CD1c-positive myeloid dendritic cell (primary cell): ENCODE measurements at regions not wholly inside any gene's neighbourhood (a gene's known extent, or its start where the extent isn't known, plus 50 kb on each side); places are given as distances from the start of the nearest gene placed in this dataset.
"Not testable (repeated sequence)": the region's sequence is repeated elsewhere in the genome, so short reads cannot be mapped to it uniquely, and the experiment has no call there.

ENCODE experiments used
- DNase-seq: peaks from one replicate; pipeline ENCODE4 v3.0.0-alpha.2; 2016; ENCODE audit errors: extremely low spot score

DNA sequence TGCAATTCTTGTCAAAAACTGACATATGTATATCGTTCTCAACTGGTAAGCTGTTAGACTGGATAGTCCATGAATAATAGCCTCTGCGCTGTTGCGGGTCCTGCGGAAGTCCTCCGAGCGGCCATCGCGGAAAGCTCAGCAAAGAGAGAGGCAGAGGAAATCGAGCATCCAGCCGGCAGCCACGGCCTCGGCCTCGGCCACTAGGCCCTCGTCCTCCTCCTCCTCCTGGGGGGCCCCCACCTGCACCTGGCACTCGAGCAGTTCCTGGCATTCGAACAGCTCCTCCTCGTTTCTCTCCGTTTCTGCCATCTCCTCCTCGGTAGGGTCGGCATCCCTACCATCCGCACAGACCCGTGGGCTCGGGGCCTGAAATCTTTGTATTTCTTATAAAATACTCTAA, 111.2 kb upstream of the CYLC1 start:
- not testable (repeated sequence) for DNase-seq

DNA sequence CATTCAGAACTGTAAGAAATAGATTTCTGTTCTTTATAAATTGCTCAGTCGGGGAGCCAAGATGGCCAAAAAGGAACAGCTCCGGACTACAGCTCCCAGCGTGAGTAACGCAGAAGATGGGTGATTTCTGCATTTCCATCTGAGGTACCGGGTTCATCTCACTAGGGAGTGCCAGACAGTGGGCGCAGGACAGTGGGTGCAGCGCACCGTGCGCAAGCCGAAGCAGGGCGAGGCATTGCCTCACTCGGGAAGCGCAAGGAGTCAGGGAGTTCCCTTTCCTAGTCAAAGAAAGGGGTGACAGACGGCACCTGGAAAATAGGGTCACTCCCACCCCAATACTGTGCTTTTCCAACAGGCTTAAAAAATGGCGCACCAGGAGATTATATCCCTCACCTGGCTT, 110.5 kb upstream of the CYLC1 start:
- not testable (repeated sequence) for DNase-seq

GRCh38 chrX:83759872-83760271, 101.1 kb upstream of the CYLC1 start:
- peak; percentile 1 for DNase-seq

GRCh38 chrX:83771664-83772063, 89.3 kb upstream of the CYLC1 start:
- no peak for DNase-seq
